Stimulated activated memory B cell treated with anti-CD40 and anti-IgM and Interleukin-4, amounts not matched to agents 10 μg/mL and 1 μg/mL and 100 μg/mL, for 72 hours (primary cell): ENCODE measurements at regions not wholly inside any gene's neighbourhood (a gene's known extent, or its start where the extent isn't known, plus 50 kb on each side); places are given as distances from the start of the nearest gene placed in this dataset.
"Not testable (repeated sequence)": the region's sequence is repeated elsewhere in the genome, so short reads cannot be mapped to it uniquely, and the experiment has no call there.

Source experiments
- ATAC-seq: fragments of 150-1000 bp; cut with Tn5 transposase; 2 replicates; pipeline ENCODE4 v1.10.0; 2021
- H3K27ac Mint-ChIP-seq: one replicate; pipeline ENCODE4 v1.8.0; 2022; ENCODE audit warnings: mild to moderate bottlenecking, mixed read lengths
- H3K27me3 Mint-ChIP-seq: one replicate; pipeline ENCODE4 v1.8.0; 2022; ENCODE audit warnings: mixed read lengths
- H3K36me3 Mint-ChIP-seq: one replicate; pipeline ENCODE4 v1.8.0; 2022; ENCODE audit warnings: mixed read lengths
- H3K4me1 Mint-ChIP-seq: one replicate; pipeline ENCODE4 v1.8.0; 2022; ENCODE audit warnings: mixed read lengths
- H3K4me3 Mint-ChIP-seq: one replicate; pipeline ENCODE4 v1.8.0; 2022; ENCODE audit warnings: mild to moderate bottlenecking, moderate library complexity, mixed read lengths
- H3K9me3 Mint-ChIP-seq: one replicate; pipeline ENCODE4 v1.8.0; 2022; ENCODE audit warnings: mixed read lengths

DNA sequence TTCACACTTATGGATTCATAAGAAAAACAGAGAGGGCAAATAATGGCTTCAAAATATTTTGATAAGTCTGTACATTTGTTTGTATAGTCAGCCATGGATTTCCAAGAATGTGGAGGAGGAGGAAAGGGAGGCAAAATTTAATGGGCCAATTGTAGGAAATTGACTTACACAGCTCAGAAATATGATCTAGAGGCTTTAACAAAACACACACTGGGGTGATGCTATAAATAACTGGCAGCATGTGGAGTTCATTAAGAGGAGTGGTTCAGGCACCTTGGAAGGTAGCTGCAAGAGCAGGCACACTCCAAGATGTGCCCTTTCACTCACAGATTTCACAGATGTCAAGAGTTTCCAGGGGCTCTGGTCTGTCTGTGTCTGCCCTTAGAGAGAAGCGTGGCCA is 193.4 kb upstream of the RASGRP1 start:
- Mint-ChIP-seq H3K4me1 (no peaks in the 10 kb centered on the region), H3K27ac (no peak overlapping the region), H3K4me3 (no peak overlapping the region), H3K9me3 (no peaks in the 10 kb centered on the region), H3K27me3 (peaks cover 21% of the 10 kb centered on the region), H3K36me3 (no peaks in the 10 kb centered on the region)
- no peak for ATAC-seq

DNA sequence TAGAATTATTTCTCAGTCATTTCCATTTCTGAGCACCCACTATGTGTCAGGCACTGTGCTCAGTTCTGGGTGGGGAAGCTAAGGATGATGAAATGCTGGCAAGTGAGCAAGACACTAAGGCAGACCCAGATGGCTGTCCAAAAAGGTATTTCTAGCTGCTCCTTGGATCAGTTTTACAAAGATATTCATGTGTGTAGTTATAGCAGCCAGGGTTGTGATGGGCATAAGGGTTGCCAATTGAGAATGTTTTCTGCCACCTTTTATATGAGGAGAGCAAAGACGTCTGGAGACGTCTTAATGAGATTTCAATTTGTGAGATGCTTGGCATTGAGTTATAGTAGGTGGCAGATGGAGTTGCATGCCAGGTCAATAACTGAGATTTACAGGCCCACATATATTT is 197.1 kb upstream of the RASGRP1 start:
- Mint-ChIP-seq H3K4me3 (no peak overlapping the region), H3K36me3 (no peaks in the 10 kb centered on the region)

DNA sequence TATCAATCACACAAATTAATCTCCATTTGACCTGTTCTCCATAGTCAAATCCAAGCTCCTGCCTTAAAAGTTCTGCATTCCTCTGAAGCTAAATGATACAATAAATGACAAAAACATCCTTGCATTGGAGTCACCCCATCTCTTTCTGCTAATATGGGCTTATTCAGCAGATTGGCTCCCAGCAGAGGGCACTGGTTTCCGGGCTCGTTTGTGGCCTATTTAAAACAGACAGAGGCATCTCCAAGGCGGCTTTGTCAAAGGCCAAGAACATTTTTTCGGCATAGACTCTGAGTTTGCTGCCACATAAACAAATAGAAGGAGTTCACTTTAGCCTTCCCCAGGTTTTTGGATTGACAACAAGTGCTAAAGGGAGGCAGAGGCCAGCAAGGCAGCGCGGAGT is 204.4 kb upstream of the RASGRP1 start:
- no peak overlapping the region for H3K27ac Mint-ChIP-seq
- no peak for ATAC-seq
- H3K4me3 Mint-ChIP-seq = no peak overlapping the region
- H3K36me3 Mint-ChIP-seq = no peaks in the 10 kb centered on the region
- no peaks in the 10 kb centered on the region for H3K9me3 Mint-ChIP-seq
- H3K27me3 Mint-ChIP-seq = peaks cover 17% of the 10 kb centered on the region
- no peaks in the 10 kb centered on the region for H3K4me1 Mint-ChIP-seq

More for the DNA sequence above, 197.1 kb upstream of the RASGRP1 start:
- peak; percentile 43 for ATAC-seq
- Mint-ChIP-seq H3K27me3 (no peaks in the 10 kb centered on the region), H3K4me1 (no peaks in the 10 kb centered on the region), H3K9me3 (no peaks in the 10 kb centered on the region), H3K27ac (no peak overlapping the region)

DNA sequence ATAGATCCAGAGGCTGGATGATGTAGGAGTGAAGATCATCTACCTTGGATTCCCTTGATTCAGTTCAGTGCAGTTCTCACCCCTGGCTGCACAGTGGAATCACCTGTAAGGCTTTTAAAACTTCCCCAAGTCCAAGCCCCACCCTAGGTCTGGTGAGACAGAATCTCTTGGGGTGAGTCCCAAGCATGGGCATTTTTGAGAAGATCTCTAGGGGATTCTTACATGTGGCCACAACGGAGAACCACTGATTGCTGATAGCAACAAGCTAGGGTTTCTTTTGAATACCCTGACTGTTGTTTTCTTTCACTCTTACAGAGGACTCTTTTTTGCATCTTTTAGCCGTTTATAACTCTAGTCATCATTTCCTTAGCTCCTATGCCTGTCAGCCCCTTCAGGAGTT is 204.9 kb upstream of the RASGRP1 start:
- H3K4me1 Mint-ChIP-seq = no peaks in the 10 kb centered on the region
- peaks cover 17% of the 10 kb centered on the region for H3K27me3 Mint-ChIP-seq
- H3K27ac Mint-ChIP-seq = no peak overlapping the region
- peaks cover 2% of the 10 kb centered on the region for H3K9me3 Mint-ChIP-seq
- H3K4me3 Mint-ChIP-seq = no peak overlapping the region
- no peaks in the 10 kb centered on the region for H3K36me3 Mint-ChIP-seq
- no peak for ATAC-seq

DNA sequence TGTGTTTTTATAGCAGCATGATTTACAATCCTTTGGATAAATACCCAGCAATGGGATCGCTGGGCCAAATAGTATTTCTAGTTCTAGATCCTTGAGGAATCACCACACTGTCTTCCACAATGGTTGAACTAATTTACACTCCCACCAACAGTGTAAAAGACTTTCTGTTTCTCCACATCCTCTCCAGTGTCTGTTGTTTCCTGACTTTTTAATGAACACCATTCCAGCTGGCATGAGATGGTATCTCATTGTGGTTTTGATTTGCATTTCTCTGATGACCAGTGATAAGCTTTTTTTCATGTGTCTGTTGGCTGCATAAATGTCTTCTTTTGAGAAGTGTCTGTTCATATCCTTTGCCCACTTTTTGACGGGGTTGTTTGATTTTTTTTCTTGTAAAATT is 209.5 kb upstream of the RASGRP1 start:
- H3K27me3 Mint-ChIP-seq = peaks cover 22% of the 10 kb centered on the region
- not testable (repeated sequence) for H3K4me1 Mint-ChIP-seq, ATAC-seq, H3K4me3 Mint-ChIP-seq, H3K9me3 Mint-ChIP-seq, H3K27ac Mint-ChIP-seq, H3K36me3 Mint-ChIP-seq

DNA sequence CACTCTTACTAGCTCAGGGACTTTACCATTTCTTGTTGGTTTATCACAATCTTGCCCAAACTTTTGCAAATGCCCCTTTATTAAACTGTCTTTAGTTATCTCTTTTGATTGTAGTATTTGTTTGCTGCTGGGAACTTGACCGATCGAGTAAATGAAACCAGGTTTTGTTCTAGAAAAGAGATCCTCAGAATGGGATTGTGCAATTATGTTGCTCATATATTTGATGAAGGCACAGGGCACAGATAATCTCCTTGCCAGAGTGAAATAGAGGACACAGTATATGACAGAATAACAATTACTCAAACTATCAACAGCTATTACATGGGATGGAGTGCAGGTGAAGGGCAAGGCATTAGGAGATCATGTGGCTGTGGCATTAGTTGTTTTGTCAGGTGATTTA is 216.6 kb upstream of the RASGRP1 start:
- Mint-ChIP-seq H3K9me3 (peaks cover 3% of the 10 kb centered on the region), H3K4me3 (no peak overlapping the region), H3K36me3 (no peaks in the 10 kb centered on the region), H3K27me3 (peaks cover 52% of the 10 kb centered on the region), H3K27ac (no peak overlapping the region), H3K4me1 (no peaks in the 10 kb centered on the region)
- ATAC-seq = no peak

DNA sequence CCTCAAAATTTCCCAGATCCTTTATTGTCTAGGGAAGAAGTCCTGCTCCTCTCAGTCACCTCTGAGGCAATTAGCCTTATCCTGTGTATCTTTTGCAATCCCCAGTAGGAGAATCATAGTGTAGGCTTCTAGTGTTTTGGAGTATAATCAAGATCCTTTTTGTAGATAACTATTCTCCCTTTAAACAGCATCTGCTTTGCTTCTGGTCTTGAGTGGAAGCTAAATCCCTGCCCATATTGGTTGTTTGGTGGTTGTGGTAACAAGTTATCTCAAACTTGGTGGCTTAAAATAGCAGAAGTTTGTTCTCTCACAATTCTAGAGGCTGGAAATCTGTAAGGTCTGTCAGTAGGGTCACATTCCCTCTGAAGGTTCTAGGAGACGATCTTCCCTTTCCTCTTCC is 217.5 kb upstream of the RASGRP1 start:
- H3K27ac Mint-ChIP-seq = no peak overlapping the region
- no peaks in the 10 kb centered on the region for H3K4me1 Mint-ChIP-seq
- H3K9me3 Mint-ChIP-seq = no peaks in the 10 kb centered on the region
- H3K4me3 Mint-ChIP-seq = no peak overlapping the region
- ATAC-seq = no peak
- no peaks in the 10 kb centered on the region for H3K36me3 Mint-ChIP-seq
- H3K27me3 Mint-ChIP-seq = peaks cover 44% of the 10 kb centered on the region

DNA sequence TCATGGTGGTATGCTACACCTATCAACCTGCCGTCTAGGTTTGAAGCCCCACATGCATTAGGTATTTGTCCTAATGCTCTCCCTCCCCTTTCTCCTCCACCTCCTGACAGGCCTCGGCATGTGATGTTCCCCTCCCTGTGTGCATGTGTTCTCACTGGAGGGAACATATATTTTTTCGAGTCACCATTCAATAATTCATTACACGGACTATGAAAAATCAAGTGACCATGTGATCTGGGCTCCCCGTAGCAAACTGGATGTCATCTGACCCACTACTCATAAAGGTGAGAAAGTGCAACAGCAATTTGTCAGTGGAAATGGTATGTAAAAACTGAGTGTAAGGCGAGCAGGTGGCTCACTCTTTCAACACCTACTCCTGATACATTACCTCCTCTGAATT is 224.3 kb upstream of the RASGRP1 start:
- Mint-ChIP-seq H3K9me3 (no peaks in the 10 kb centered on the region), H3K27ac (no peak overlapping the region), H3K4me3 (no peak overlapping the region), H3K4me1 (no peaks in the 10 kb centered on the region), H3K27me3 (no peaks in the 10 kb centered on the region), H3K36me3 (no peaks in the 10 kb centered on the region)
- no peak for ATAC-seq

DNA sequence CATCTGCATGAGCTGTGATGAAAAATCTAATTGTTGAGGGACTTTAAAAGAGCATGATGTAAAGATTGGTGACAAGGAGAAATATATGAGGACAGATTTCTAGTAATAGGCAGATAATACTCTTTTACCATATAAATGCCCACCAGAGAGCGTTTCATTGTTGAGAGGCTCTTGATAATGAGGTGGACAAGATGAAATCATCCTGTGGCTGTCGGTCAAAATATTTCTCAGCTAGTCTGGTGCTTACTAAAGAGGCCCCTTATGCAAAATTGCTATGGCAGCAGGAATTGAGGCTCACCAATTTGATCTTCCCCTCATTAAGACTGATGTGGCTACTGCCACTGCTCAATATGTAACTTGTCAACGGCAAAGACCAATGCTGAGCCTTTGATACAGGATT is 225.0 kb upstream of the RASGRP1 start:
- Mint-ChIP-seq H3K4me1 (no peaks in the 10 kb centered on the region), H3K9me3 (no peaks in the 10 kb centered on the region), H3K27ac (no peak overlapping the region), H3K4me3 (no peak overlapping the region), H3K27me3 (no peaks in the 10 kb centered on the region), H3K36me3 (no peaks in the 10 kb centered on the region)
- ATAC-seq = no peak

DNA sequence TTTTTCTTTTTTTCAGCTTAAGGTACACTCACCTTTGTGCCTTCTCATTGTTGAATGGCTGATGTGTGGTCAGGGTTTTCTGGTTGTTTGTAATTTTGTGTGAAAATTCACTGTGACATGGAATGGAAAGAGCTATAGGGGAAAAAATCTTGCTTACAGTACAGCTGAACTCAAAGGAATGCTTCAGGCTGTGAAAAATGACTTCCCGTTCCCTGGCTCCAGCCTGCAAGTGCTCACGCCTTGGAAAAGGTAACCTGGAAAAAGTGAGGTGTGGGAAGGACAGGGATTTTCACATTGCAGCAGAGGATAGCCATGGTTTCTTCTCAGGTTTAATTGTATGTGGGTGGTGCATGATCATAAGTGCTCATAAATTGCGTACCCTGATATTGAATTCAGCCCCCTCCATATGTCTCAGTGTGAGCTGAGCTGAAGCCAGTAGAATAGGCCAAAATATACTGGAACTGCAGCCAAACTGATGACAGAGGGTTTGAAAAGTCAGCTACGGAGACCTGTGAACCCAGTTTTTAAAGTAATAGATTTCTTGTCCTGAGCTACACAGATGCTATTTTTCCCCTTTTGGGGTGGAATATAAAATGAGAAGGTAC is 228.7 kb upstream of the RASGRP1 start:
- no peaks in the 10 kb centered on the region for H3K27me3 Mint-ChIP-seq
- no peak for ATAC-seq
- no peaks in the 10 kb centered on the region for H3K4me1 Mint-ChIP-seq
- no peak overlapping the region for H3K4me3 Mint-ChIP-seq
- H3K27ac Mint-ChIP-seq = no peak overlapping the region
- no peaks in the 10 kb centered on the region for H3K36me3 Mint-ChIP-seq
- H3K9me3 Mint-ChIP-seq = no peaks in the 10 kb centered on the region

DNA sequence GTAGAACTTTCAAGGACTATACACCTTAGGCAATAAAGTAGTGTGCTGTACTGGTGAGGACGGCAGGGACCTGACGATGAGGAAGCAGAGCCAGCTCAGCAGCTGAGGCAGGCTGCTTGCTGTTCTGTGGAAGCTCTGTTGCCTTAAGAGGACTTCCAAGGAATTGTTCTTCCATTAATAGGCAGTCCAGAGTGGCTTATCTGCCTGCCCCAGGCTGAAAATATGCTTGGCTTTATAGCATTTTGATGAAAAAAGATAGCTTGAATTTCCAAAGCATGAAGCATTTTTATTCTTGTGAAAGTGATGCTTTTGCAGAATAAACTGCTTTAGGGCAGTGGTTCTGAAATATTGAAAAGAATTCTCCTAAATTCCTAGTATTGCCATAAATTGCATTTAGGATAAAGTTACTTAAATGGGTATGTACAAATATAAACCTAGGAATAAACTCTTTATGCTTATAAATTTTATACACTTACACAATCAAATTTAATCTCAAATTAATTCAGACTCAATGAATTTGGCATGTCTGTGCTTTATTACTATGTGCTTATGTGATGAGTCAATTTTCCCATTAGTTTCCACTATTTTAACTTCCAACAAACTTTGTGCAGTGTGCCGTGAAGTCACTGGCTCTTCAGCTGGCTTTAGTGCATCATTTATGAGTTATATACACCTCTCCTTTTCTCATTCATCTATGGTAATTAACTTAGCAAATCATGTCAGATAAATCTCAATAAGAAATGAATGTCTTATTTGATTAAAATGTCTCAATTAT is 231.0 kb upstream of the RASGRP1 start:
- Mint-ChIP-seq H3K27ac (no peak overlapping the region), H3K36me3 (no peaks in the 10 kb centered on the region), H3K4me1 (no peaks in the 10 kb centered on the region), H3K9me3 (peaks cover 4% of the 10 kb centered on the region), H3K4me3 (no peak overlapping the region), H3K27me3 (no peaks in the 10 kb centered on the region)
- no peak for ATAC-seq

DNA sequence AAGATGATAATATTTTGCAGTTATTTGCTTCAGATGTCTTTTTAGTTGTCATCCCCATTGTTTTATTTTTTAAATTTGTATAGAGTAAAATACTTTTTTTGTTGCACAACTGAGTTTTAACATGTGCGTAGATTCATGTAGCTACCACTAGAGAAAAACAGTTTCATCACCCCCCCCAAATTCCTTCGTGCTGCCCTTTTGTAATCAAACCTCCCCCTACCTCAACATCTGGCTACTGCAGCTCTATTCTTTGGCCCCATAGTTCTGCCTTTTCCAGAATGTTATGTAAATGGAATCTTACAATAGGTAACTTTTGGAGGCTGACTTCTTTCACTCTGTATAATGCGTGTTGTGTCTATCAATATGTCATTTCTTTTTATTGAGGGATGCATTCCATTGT is 232.0 kb upstream of the RASGRP1 start:
- Mint-ChIP-seq H3K4me3 (no peak overlapping the region), H3K36me3 (no peaks in the 10 kb centered on the region), H3K9me3 (peaks cover 4% of the 10 kb centered on the region), H3K4me1 (no peaks in the 10 kb centered on the region), H3K27ac (no peak overlapping the region), H3K27me3 (no peaks in the 10 kb centered on the region)
- no peak for ATAC-seq

DNA sequence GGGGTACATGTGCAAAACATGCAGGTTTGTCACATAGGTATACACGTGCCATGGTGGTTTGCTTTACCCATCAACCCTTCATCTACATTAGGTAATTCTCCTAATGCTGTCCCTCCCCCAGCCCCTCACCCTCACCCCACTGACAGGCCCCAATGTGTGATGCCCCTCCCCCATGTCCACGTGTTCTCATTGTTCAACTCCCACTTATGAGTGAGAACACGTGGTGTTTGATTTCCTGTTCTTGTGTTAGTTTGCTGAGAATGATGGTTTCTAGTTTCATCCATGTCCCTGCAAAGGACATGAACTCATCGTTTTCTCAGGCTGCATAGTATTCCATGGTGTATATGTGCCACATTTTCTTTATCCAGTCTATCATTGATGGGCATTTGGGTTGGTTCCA is 232.9 kb upstream of the RASGRP1 start:
- not testable (repeated sequence) for H3K4me1 Mint-ChIP-seq, ATAC-seq, H3K36me3 Mint-ChIP-seq, H3K27ac Mint-ChIP-seq, H3K27me3 Mint-ChIP-seq, H3K9me3 Mint-ChIP-seq, H3K4me3 Mint-ChIP-seq

DNA sequence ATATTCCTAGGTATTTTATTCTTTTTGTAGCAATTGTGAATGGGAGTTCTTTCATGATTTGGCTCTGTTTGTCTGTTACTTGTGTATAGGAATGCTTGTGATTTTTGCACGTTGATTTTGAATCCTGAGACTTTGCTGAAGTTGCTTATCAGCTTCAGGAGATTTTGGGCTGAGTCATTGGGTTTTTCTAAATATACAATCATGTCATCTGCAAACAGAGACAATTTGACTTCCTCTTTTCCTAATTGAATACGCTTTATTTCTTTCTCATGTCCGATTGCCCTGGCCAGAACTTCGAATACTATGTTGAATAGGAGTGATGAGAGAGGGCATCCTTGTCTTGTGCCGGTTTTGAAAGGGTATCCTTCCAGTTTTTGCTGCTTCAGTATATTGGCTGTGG is 234.6 kb upstream of the RASGRP1 start:
- H3K9me3 Mint-ChIP-seq, H3K36me3 Mint-ChIP-seq, H3K27me3 Mint-ChIP-seq, ATAC-seq, H3K4me3 Mint-ChIP-seq, H3K27ac Mint-ChIP-seq, H3K4me1 Mint-ChIP-seq: not testable (repeated sequence)

DNA sequence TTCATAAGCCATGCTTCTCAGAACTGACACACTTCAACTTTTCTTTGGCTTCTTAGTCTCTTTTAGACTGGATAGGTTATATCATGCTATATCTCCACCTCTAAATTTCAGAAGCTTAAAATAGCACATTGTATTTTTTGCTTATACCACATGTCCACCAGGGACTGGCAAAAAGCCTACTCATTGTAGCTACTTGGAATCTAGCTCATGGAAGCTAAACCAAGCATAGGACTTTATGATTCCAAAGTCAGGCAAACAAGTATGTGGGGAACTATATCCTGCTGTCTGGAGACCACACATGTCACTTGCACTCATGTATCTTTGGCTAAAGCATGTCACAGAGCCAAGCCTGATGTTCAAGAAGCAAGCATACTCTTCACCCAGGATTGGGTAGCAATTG is 245.0 kb upstream of the RASGRP1 start:
- ATAC-seq = no peak
- Mint-ChIP-seq H3K4me3 (no peak overlapping the region), H3K4me1 (no peaks in the 10 kb centered on the region), H3K27ac (no peak overlapping the region), H3K27me3 (peaks cover 7% of the 10 kb centered on the region), H3K9me3 (no peaks in the 10 kb centered on the region), H3K36me3 (no peaks in the 10 kb centered on the region)

DNA sequence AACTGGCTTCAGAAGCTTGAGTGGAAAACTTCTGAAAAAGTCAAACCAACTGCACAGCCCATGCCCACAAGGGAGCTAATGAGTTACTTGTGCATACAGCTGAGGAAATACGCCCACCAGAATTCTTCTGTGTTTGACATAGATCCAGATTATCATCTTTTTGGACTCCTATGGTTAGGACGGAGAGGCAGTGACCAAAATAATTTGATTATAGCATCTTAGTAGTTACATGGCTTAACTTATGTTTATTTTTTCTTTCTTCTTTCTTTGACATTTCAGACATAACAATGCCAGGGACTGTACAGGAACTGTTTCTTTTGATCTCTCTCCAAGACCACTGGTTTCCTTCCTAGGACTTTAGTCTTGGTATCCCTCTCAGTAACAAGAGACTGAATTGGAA is 246.1 kb upstream of the RASGRP1 start:
- no peaks in the 10 kb centered on the region for H3K4me1 Mint-ChIP-seq
- H3K9me3 Mint-ChIP-seq = no peaks in the 10 kb centered on the region
- H3K27me3 Mint-ChIP-seq = peaks cover 7% of the 10 kb centered on the region
- no peak overlapping the region for H3K27ac Mint-ChIP-seq
- no peak for ATAC-seq
- no peak overlapping the region for H3K4me3 Mint-ChIP-seq
- H3K36me3 Mint-ChIP-seq = no peaks in the 10 kb centered on the region
